ENCODE measurements at regions not wholly inside any gene's neighbourhood (a gene's known extent, or its start where the extent isn't known, plus 50 kb on each side); places are given as distances from the start of the nearest gene placed in this dataset.

DNA sequence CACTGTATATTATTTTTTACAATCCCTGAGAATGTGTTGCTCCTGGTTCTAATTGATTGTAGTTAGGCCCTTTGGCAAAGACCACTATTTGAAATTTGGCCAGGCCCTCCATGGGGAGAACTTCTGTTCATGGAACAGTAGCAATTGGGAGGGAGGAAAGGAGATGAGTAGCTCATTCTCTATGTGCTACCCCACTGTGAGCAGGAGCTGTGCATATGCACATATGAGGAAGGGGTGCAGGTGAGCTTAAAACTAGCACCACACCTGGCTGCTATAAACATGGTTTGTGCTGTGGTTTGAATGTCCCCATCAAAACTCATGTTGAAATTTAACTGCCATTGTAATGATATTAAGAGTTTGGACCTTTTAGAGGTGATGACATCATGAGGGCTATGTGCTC lies 1483.2 kb downstream of the PCDH7 start:
- TF ChIP-seq, protein P1, sequence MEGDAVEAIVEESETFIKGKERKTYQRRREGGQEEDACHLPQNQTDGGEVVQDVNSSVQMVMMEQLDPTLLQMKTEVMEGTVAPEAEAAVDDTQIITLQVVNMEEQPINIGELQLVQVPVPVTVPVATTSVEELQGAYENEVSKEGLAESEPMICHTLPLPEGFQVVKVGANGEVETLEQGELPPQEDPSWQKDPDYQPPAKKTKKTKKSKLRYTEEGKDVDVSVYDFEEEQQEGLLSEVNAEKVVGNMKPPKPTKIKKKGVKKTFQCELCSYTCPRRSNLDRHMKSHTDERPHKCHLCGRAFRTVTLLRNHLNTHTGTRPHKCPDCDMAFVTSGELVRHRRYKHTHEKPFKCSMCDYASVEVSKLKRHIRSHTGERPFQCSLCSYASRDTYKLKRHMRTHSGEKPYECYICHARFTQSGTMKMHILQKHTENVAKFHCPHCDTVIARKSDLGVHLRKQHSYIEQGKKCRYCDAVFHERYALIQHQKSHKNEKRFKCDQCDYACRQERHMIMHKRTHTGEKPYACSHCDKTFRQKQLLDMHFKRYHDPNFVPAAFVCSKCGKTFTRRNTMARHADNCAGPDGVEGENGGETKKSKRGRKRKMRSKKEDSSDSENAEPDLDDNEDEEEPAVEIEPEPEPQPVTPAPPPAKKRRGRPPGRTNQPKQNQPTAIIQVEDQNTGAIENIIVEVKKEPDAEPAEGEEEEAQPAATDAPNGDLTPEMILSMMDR (IDR thresholded peaks at IDR 0.05; ENCODE audit: low read length): no peak
- TF ChIP-seq EZH2 (IDR thresholded peaks at IDR 0.05; ENCODE audit: borderline replicate concordance, low read length): no peak

All from OCI-LY1 (cell line).